Hematopoietic multipotent progenitor cell (in vitro differentiated cells): ENCODE measurements at regions not wholly inside any gene's neighbourhood (a gene's known extent, or its start where the extent isn't known, plus 50 kb on each side); places are given as distances from the start of the nearest gene placed in this dataset.

Experiments used
- DNase-seq, 3 donors: peaks; one replicate each; pipeline ENCODE4 v3.0.0-alpha.2; 2011 to 2015; ENCODE audit warnings: low read depth in 2 of 3, low spot score in 2 of 3

GRCh38 chr14:104434214-104435076, 145.1 kb upstream of the C14orf180 start:
- DNase-seq = no peak

GRCh38 chr14:104435147-104436046, 144.2 kb upstream of the C14orf180 start:
- DNase-seq = no peak

GRCh38 chr14:104436047-104436591, 143.4 kb upstream of the C14orf180 start:
- DNase-seq = peak in 2 of 3 donors; percentile 29 to 54

GRCh38 chr14:104436741-104437701, 142.5 kb upstream of the C14orf180 start:
- no peak for DNase-seq

- DNase-seq = no peak
Measured at GRCh38 chr14:104437703-104438102, 141.9 kb upstream of the C14orf180 start.

- no peak for DNase-seq
Measured at GRCh38 chr14:104438166-104438887, 141.2 kb upstream of the C14orf180 start.

GRCh38 chr14:104439625-104440024, 139.9 kb upstream of the C14orf180 start:
- DNase-seq = no peak

GRCh38 chr14:104440297-104440956, 139.1 kb upstream of the C14orf180 start:
- DNase-seq = no peak

- no peak for DNase-seq
Measured at GRCh38 chr14:104441275-104442106, 138.1 kb upstream of the C14orf180 start.

GRCh38 chr14:104442107-104442551, 137.4 kb upstream of the C14orf180 start:
- DNase-seq = no peak

- DNase-seq = no peak
Measured at GRCh38 chr14:104442631-104443390, 136.8 kb upstream of the C14orf180 start.

GRCh38 chr14:104443391-104444158, 136.0 kb upstream of the C14orf180 start:
- DNase-seq = no peak

GRCh38 chr14:104444159-104445030, 135.2 kb upstream of the C14orf180 start:
- no peak for DNase-seq

- no peak for DNase-seq
Measured at GRCh38 chr14:104445086-104445485, 134.5 kb upstream of the C14orf180 start.

- no peak for DNase-seq
Measured at GRCh38 chr14:104445832-104446381, 133.7 kb upstream of the C14orf180 start.
